ENCODE measurements at regions not wholly inside any gene's neighbourhood (a gene's known extent, or its start where the extent isn't known, plus 50 kb on each side); places are given as distances from the start of the nearest gene placed in this dataset.

DNA sequence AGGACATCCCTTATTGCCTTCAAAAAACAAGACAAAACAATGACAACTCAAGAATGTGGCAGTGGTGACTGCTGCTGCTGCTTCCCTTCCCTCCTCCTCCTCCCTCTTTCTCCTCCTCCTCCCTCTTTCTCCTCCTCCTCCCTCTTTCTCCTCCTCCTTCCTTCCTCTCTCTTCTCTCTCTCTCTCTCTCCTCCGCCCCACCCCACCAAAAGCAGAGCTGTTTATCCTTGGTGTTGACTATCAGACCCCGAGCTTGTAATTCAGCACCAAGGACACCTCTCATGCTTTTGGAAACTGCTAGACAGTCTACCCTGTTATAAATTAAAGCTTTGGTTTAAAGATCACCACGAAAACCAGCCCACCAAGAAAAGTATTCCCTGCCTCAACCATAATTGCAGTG lies 72.4 kb upstream of the IFNAR2 start:
- DNase-seq: no peak

DNA sequence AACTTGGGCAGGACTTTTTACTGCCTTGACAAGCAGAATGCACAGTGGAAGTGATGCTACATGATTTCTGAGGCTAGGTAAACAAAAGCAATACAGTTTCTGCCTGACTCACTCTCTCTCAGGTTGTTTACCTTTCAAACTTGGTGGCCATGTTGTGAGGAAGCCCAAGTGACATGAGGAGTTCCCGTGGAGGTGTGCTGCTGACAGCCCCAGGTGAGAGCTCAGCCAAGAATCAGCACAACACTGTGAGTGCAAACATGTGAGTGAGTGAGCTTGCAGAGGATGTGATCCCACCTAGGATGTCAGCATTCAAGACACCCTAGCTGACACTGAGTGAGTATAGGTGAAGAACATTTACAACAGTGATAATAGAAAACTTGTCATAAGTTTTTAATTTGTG lies 71.1 kb upstream of the IFNAR2 start:
- no peak for DNase-seq

DNA sequence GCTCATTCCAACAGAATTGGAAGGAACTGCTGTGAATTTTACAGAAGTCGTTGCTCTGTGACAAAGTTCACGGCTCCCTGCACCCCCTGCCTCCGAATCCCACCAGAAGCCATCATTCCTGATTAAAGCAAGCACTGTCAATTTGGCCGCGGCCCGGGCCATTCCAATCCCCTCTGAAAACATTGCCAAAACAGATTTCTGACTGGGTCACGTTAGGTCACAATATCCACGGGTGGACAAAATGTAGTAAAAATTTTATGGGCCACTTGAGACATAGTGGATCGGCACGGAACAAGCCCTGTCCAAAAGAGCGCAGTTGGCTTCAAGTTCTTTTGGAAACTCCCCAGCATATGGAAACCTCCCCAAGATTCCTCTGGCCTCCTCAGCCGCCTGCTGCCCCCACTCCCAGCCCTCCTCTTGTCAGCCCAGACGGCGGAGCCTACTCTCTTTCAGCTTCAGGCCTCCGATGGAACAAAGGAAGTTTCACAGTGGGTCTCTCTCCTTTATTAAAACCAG lies 67.2 kb upstream of the IFNAR2 start:
- no peak for DNase-seq

DNA sequence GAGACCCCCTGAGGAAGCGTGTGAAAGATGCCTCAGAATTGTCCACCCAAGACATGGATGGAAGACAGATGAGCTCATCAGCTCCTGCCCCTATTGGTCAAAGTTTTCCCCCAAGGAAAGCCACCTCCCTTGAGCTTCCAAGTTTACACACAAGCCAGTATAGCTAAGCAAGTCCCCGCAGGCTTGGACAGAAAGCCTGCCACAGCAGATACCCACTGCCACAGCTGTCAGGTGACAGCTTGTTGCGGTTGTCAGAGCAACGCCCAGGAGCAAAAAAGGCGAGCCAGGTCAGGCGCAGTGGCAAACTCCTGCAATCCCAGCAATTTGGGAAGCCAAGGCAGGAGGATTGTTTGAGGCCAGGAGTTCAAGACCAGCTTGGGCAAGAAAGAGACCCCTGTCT lies 60.9 kb upstream of the IFNAR2 start:
- no peak for DNase-seq

DNA sequence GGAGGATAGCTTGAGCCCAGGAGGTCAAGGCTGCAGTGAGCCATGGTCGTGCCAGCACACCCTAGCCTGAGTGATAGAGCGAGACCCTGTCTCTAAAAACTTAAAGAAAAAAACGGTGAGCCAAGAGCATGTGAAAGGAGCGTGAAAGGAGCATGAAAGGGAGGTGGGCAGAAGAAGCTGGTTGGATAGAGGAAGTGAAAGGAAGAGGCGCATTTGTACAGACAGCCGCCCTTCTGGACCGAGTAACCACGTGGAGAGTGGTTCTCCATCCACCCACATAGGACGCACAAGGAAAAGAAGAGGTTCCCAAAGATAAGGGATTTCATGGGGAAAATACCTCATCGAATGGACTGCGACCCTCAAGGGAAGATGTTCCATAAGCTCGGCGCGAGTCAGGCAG lies 60.4 kb upstream of the IFNAR2 start:
- no peak for DNase-seq

DNA sequence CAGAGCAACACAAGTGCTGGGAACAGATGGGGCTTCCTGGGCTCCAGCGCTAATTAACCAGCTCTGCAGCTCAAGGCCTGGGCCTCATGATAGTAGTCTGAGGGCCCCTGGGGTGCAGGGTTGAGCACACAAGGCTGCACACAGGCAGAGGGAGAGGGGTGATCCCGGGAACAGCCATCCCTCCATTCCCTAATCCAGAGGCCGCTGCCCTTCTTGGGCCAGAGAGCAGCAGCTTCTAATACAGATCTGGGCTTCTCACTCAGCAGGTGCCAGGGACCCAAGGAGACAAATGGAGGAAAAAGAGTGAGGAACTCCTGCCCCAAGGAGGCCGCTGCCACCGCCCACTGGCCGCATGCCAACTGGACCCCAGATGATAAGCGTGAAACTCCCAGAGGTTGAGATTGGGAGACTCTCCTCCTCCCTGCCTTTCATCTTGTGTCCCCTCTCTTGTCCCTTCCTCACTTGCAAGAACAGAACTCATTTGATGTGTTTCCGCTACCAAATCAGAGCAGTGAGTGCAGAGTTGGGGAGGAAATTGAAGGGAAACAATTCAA lies 58.0 kb upstream of the IFNAR2 start:
- no peak for DNase-seq

DNA sequence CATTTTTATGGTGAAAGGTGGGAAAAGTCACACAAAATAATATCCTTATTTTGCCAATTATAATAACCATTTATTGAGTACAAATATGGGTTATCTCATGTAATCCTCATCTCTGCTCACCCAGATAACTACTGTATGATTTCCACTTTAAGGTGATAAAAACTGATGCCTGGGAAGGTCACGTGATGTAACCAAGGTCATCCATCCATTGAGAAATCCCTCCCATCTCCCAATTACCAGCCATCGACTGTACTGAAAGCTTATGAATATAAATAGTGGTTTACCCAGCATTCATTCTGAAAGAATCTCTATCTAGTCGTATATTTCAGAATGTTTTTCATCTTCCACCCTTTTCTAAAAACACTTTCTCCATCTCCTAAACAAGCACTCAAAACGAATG lies 55.0 kb upstream of the IFNAR2 start:
- DNase-seq: no peak

Data from bone marrow (tissue), 2 donors.